ENCODE measurements at regions not wholly inside any gene's neighbourhood (a gene's known extent, or its start where the extent isn't known, plus 50 kb on each side); places are given as distances from the start of the nearest gene placed in this dataset.
"Not testable (repeated sequence)": the region's sequence is repeated elsewhere in the genome, so short reads cannot be mapped to it uniquely, and the experiment has no call there.

GRCh38 chr13:61214551-61214950 is 201.1 kb downstream of the PCDH20 start (continued):
- TF ChIP-seq REST (IDR thresholded peaks at IDR 0.05; ENCODE audit: low read depth, low read length) (no peak), TAF1 (IDR thresholded peaks at IDR 0.05; ENCODE audit: borderline replicate concordance, low read depth, low read length) (no peak), CHD2 (IDR thresholded peaks at IDR 0.05; ENCODE audit: low read length, partially characterized antibody) (no peak), EZH2phosphoT487 (IDR thresholded peaks at IDR 0.05; ENCODE audit: borderline replicate concordance, low read depth) (no peak), POLR2AphosphoS5 (IDR thresholded peaks at IDR 0.05; ENCODE audit: low read depth, low read length) (no peak)

GRCh38 chr13:61205898-61206297 is 209.8 kb downstream of the PCDH20 start:
- H3K79me2 ChIP-seq (ENCODE audit: insufficient read depth); H3K36me3 ChIP-seq (replicated peaks in 1 of 2; ENCODE audit: control insufficient read depth in 1 of 2, insufficient read depth in 2 of 2, low read length in 1 of 2); H3K27me3 ChIP-seq (ENCODE audit: insufficient read depth); H3F3A ChIP-seq (replicated peaks; ENCODE audit: insufficient read depth); H4K20me1 ChIP-seq (ENCODE audit: insufficient read depth); DNase-seq; H3K4me3 ChIP-seq (ENCODE audit: low read depth in 2 of 2, low read length in 1 of 2); H3K27ac ChIP-seq (ENCODE audit: low read depth in 2 of 2, low read length in 1 of 2); H3K9me2 ChIP-seq; POLR2A ChIA-PET; H3K9ac ChIP-seq; H3K9me3 ChIP-seq; CTCF ChIA-PET; H2AFZ ChIP-seq (ENCODE audit: low read depth); H3K4me1 ChIP-seq (ENCODE audit: control insufficient read depth in 1 of 2, insufficient read depth in 2 of 2, low read depth in 1 of 2, low read length in 1 of 2); H3K4me2 ChIP-seq: not testable (repeated sequence)
- WGBS (ENCODE audit: low lambda C conversion rate), result 55% methylated on average over 11 of the region's 11 CpGs

GRCh38 chr13:61204025-61204424 is 211.6 kb downstream of the PCDH20 start:
- no peak for TF ChIP-seq EP300 (IDR thresholded peaks at IDR 0.05; ENCODE audit: borderline replicate concordance in 1 of 2, low read depth in 1 of 2, low read length in 1 of 2)
- TF ChIP-seq NFIC (IDR thresholded peaks at IDR 0.05; ENCODE audit: borderline replicate concordance), result no peak
- TF ChIP-seq FOXM1 (IDR thresholded peaks at IDR 0.05; ENCODE audit: low read depth), result no peak
- TF ChIP-seq PBX3 (IDR thresholded peaks at IDR 0.05), result no peak
- TF ChIP-seq IRF3 (IDR thresholded peaks at IDR 0.05; ENCODE audit: low read depth, low read length), result no peak
- no peak for TF ChIP-seq RAD21 (IDR thresholded peaks at IDR 0.05; ENCODE audit: low read length)
- WGBS (ENCODE audit: low lambda C conversion rate), result 76% methylated on average over 1 of the region's 1 CpG
- H3K4me3 ChIP-seq (ENCODE audit: low read depth in 2 of 2, low read length in 1 of 2), result no peak overlapping the region
- no peaks in the 10 kb centered on the region for H3K36me3 ChIP-seq (replicated peaks in 1 of 2; ENCODE audit: control insufficient read depth in 1 of 2, insufficient read depth in 2 of 2, low read length in 1 of 2)
- no peak overlapping the region for H3K27ac ChIP-seq (ENCODE audit: low read depth in 2 of 2, low read length in 1 of 2)
- ChIA-PET POLR2A (no interaction called here), CTCF (interaction anchor here (0.7 kb wide), 1 partner anchor 283 kb away, joined by 3 read pairs; no protein-coding TSS in a partner anchor)
- no peaks in the 10 kb centered on the region for H3K9me2 ChIP-seq
- H3K4me2 ChIP-seq, result no peak overlapping the region
- no peaks in the 10 kb centered on the region; the same call in 1 of the 2 replicates for H3K9me3 ChIP-seq
- no peaks in the 10 kb centered on the region for H3K4me1 ChIP-seq (ENCODE audit: control insufficient read depth in 1 of 2, insufficient read depth in 2 of 2, low read depth in 1 of 2, low read length in 1 of 2)
- no peak for DNase-seq
- no peak overlapping the region for H3K9ac ChIP-seq
- H2AFZ ChIP-seq (ENCODE audit: low read depth), result no peak overlapping the region
- H3K27me3 ChIP-seq (ENCODE audit: insufficient read depth), result no peaks in the 10 kb centered on the region
- H4K20me1 ChIP-seq (ENCODE audit: insufficient read depth), result no peaks in the 10 kb centered on the region
- H3F3A ChIP-seq (replicated peaks; ENCODE audit: insufficient read depth), result no peaks in the 10 kb centered on the region
- H3K79me2 ChIP-seq (ENCODE audit: insufficient read depth), result no peaks in the 10 kb centered on the region

Measured in SK-N-SH (cell line).